Peyer's patch (tissue), 4 donors: ENCODE measurements at regions not wholly inside any gene's neighbourhood (a gene's known extent, or its start where the extent isn't known, plus 50 kb on each side); places are given as distances from the start of the nearest gene placed in this dataset.

ENCODE experiments used
- CTCF ChIP-seq, 6 experiments: fragments of 450-650 bp in 4 of 6; fragments of 200-600 bp in 2 of 6; sonication (generic) in 1 of 6; IDR thresholded peaks; one replicate each; pipeline ENCODE4 v1.5.1; 2017 to 2019; ENCODE audit warnings: antibody characterized with exemption in 6 of 6, mild to moderate bottlenecking in 3 of 6, moderate library complexity in 1 of 6
- POLR2A ChIP-seq, 2 donors: fragments of 450-650 bp; IDR thresholded peaks; one replicate each; pipeline ENCODE4 v1.5.1; 2017; ENCODE audit warnings: antibody characterized with exemption in 2 of 2, mild to moderate bottlenecking in 2 of 2, moderate library complexity in 2 of 2

DNA sequence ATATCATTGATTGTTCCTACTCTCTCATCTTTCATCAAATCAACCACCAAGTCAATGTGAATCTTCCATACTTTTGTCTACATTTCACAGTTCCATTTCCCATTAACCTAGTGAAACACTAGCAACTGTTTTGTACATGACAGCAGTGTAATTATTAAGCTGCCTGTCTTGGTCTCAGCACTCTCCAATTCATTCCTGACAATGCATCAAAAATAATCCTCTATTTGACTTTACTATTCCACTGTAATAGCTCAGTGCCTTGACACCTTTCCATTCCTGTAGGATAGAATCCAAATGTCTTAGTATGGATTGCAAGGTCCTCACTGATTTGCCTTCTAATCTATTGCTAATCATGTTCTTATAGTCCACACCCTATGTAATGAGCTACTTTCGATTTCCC lies 2405.8 kb downstream of the PCDH7 start:
- TF ChIP-seq CTCF (IDR thresholded peaks at IDR 0.05) (no peak), POLR2A (IDR thresholded peaks at IDR 0.05) (no peak)
